Ovary (tissue), 7 donors: ENCODE measurements at regions not wholly inside any gene's neighbourhood (a gene's known extent, or its start where the extent isn't known, plus 50 kb on each side); places are given as distances from the start of the nearest gene placed in this dataset.

Experiments
- DNase-seq, 5 donors: peaks; one replicate each; pipeline ENCODE4 v3.0.0-alpha.2; 2019 to 2020
- H3K27ac ChIP-seq, 2 donors: fragments of 200-600 bp; one replicate each; pipeline versions ENCODE4 v1.5.1 to v1.8.0; 2019 to 2022
- H3K27me3 ChIP-seq: fragments of 200-600 bp; one replicate; pipeline ENCODE4 v1.8.0; 2022
- H3K36me3 ChIP-seq: fragments of 200-600 bp; sonication (generic); one replicate; pipeline ENCODE4 v1.5.1; 2019
- H3K4me1 ChIP-seq: one replicate; pipeline ENCODE4 v1.8.1; 2013; ENCODE audit warnings: mild to moderate bottlenecking, moderate library complexity; ENCODE audit not compliant: insufficient read depth
- H3K4me3 ChIP-seq: fragments of 200-600 bp; sonication (generic); one replicate; pipeline ENCODE4 v1.5.1; 2017
- H3K9me3 ChIP-seq, 2 donors: fragments of 200-600 bp in 1 of 2; sonication (generic) in 1 of 2; one replicate each; pipeline versions ENCODE4 v1.5.1 to v1.8.1; 2013 to 2019; ENCODE audit warnings: mild to moderate bottlenecking in 1 of 2, moderate library complexity in 1 of 2
- EP300 ChIP-seq: sonication (generic); formaldehyde crosslinking; IDR thresholded peaks from one replicate; pipeline ENCODE4 v1.6.1; 2017; ENCODE audit warnings: antibody characterized with exemption
- POLR2A ChIP-seq: fragments of 450-650 bp; IDR thresholded peaks from one replicate; pipeline ENCODE4 v1.6.1; 2017; ENCODE audit warnings: antibody characterized with exemption, mild to moderate bottlenecking, moderate library complexity
- WGBS, 3 donors: extraction: QIAGEN DNeasy Blood & Tissue Kit in 1 of 3; methylation state at CpG; one replicate each; pipeline versions ENCODE4 v1.1.5 to v1.1.7; 2013 to 2017; 5-methylcytosine and 5-hydroxymethylcytosine counted together
- intact Hi-C, 4 donors: fragments of 100-400 bp; cut with DNase I; formaldehyde crosslinking; loops; one replicate each; pipeline versions ENCODE4 v1.11.0 to v1.15.1; 2022 to 2023
- TF ChIP-seq, protein P1 (sequence below), 3 donors: fragments of 450-650 bp in 2 of 3; fragments of 200-600 bp in 1 of 3; IDR thresholded peaks; one replicate each; pipeline versions ENCODE4 v1.5.1 to v1.8.0; 2016 to 2022; ENCODE audit warnings: antibody characterized with exemption in 3 of 3, mild to moderate bottlenecking in 1 of 3
- donor health status: DM: no; HTN: no; CAD: no; lungs with moderate emphysema.
- donor health status: DM: no; HTN: no; CAD: no.
- donor health status: Bipolar disorder and iron deficiency.
- donor health status: DM: no; HTN: no; CAD: no.
- donor health status: DM: yes; HTN: yes; CAD: no.

DNA sequence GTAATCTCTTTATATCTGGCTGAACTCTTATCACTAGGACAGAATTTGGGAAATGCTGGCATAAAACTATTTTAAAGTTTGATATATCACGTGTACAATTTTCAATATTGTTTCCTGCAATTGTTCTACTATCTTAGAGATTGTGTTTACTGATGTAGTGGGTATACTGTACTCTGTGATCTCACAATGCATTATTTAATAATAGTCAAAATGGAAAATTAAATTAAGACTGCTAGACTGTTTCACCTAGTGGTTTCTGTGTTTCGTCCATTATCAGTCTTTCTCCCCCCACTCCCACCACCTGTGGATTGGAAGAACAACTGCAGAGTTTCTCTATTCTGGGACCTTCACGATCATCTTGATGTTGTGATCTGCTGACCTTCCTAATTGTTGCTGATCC is 449.2 kb upstream of the SLC10A2 start:
- H3K4me1 ChIP-seq: no peaks in the 10 kb centered on the region
- WGBS, 3 donors: 59 to 80% (median 65%) methylated on average over 3 of the region's 3 CpGs
- intact Hi-C loops: no loop called here
- TF ChIP-seq, protein P1, sequence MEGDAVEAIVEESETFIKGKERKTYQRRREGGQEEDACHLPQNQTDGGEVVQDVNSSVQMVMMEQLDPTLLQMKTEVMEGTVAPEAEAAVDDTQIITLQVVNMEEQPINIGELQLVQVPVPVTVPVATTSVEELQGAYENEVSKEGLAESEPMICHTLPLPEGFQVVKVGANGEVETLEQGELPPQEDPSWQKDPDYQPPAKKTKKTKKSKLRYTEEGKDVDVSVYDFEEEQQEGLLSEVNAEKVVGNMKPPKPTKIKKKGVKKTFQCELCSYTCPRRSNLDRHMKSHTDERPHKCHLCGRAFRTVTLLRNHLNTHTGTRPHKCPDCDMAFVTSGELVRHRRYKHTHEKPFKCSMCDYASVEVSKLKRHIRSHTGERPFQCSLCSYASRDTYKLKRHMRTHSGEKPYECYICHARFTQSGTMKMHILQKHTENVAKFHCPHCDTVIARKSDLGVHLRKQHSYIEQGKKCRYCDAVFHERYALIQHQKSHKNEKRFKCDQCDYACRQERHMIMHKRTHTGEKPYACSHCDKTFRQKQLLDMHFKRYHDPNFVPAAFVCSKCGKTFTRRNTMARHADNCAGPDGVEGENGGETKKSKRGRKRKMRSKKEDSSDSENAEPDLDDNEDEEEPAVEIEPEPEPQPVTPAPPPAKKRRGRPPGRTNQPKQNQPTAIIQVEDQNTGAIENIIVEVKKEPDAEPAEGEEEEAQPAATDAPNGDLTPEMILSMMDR (IDR thresholded peaks at IDR 0.05): no peak
- TF ChIP-seq EP300 (no peak), POLR2A (no peak)
- no peak for DNase-seq
- H3K27ac ChIP-seq: no peak overlapping the region
- no peaks in the 10 kb centered on the region for H3K27me3 ChIP-seq
- H3K4me3 ChIP-seq: no peak overlapping the region
- no peaks in the 10 kb centered on the region for H3K36me3 ChIP-seq
- no peaks in the 10 kb centered on the region for H3K9me3 ChIP-seq

DNA sequence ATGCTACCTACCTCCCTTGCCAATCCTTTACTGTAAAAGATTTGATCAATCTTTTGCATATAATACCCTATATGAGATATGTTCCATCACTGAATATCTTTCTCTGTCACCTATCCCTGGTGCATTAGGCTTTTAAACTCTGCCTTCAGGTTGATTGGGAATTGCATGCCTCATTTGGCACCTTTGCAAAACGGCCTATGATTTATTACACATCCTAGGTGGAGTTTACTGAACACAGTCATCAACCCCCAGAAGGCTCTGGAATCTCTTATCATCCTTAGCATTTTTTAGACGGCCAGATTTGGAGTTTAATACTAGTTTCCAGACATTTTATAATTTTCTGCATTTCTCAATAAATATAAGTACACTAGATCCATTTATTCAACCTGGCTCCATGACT is 448.4 kb upstream of the SLC10A2 start:
- Histone ChIP-seq H3K27ac (no peak overlapping the region), H3K27me3 (no peaks in the 10 kb centered on the region), H3K9me3 (no peaks in the 10 kb centered on the region), H3K36me3 (no peaks in the 10 kb centered on the region), H3K4me3 (no peak overlapping the region), H3K4me1 (no peaks in the 10 kb centered on the region)
- TF ChIP-seq, protein P1 (IDR thresholded peaks at IDR 0.05): no peak
- TF ChIP-seq EP300 (no peak), POLR2A (no peak)
- 18 to 23% (median 18%) methylated on average over 2 of the region's 2 CpGs for WGBS, 3 donors
- intact Hi-C loops: no loop called here
- no peak for DNase-seq

DNA sequence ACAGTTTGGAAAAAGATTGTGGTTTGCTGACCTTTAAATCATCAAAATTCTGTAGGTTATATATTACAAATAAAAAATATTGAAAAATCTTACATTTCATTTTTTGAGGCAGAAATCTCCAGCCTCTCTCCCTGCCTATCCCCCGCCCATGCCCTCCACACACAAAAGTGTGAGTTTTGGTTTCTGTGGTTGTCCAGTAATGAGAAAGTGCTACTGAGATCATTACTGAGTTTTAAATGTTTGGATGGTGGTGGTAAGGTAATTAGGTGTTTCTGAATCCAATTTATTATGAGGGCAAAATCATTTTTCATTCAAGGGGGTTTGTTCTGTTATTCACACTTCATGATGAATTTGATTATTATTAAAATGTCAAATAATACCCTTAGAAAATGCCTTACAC is 448.0 kb upstream of the SLC10A2 start:
- Histone ChIP-seq H3K27me3 (no peaks in the 10 kb centered on the region), H3K27ac (no peak overlapping the region), H3K9me3 (no peaks in the 10 kb centered on the region), H3K4me1 (no peaks in the 10 kb centered on the region), H3K36me3 (no peaks in the 10 kb centered on the region), H3K4me3 (no peak overlapping the region)
- TF ChIP-seq, protein P1 (IDR thresholded peaks at IDR 0.05): no peak
- TF ChIP-seq EP300 (no peak), POLR2A (no peak)
- WGBS, 3 donors: 80 to 90% (median 89%) methylated on average over 1 of the region's 1 CpG
- DNase-seq: no peak
- intact Hi-C loops: no loop called here

DNA sequence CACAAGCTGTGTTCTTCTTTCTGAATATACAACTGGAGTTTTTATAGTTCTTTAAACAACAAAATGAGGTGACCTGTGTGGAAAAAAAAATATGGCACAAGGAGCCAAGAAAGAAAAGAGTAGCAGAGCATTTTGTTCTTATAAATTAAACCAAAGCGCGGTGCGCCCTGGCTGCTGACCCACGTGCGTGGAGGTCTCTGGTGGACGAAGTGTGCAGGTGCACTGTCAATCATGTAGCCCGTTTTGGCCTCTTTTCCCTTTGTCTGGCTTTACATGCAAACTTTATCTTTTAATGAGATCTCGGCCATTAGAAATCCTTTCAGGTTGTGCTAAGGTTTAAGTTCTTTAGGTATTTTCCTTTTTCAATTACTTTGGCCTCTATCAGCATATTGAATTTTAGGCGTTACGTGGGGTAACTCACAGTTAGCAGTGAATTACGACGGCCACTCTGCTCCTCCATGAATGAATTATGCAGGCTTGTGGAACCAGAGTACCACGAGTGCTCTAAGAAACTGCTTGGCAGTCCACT is 443.9 kb upstream of the SLC10A2 start:
- H3K4me3 ChIP-seq: no peak overlapping the region
- H3K9me3 ChIP-seq: no peaks in the 10 kb centered on the region
- H3K4me1 ChIP-seq: no peaks in the 10 kb centered on the region
- WGBS, 3 donors: 67 to 76% (median 72%) methylated on average over 13 of the region's 13 CpGs
- no peaks in the 10 kb centered on the region for H3K36me3 ChIP-seq
- intact Hi-C loops: no loop called here
- TF ChIP-seq POLR2A (no peak), EP300 (no peak)
- TF ChIP-seq, protein P1 (IDR thresholded peaks at IDR 0.05): no peak
- no peaks in the 10 kb centered on the region for H3K27me3 ChIP-seq
- H3K27ac ChIP-seq: no peak overlapping the region
- DNase-seq: no peak

DNA sequence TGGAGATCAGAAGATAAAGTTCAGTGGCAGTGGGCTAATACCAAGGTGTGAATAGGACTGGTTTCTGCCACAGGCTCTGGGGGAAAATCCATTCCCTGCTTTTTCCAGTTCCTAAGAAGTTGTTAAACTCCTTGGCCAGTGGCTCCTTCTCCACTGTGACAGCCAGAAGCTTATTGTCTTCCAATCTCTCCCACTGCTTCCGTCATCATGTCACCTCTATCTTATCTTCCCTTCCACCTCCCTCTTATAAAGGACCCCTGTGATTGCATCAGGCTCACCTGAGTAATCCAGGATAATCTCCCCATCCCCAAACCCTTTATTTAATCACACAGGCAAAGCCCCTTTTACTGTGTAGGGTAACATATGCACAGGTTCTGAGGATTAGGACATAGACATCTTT is 431.2 kb upstream of the SLC10A2 start:
- Histone ChIP-seq H3K4me3 (no peak overlapping the region), H3K27me3 (no peaks in the 10 kb centered on the region), H3K4me1 (no peaks in the 10 kb centered on the region), H3K9me3 (no peaks in the 10 kb centered on the region), H3K27ac (no peak overlapping the region), H3K36me3 (no peaks in the 10 kb centered on the region)
- TF ChIP-seq, protein P1 (IDR thresholded peaks at IDR 0.05): no peak
- no peak for TF ChIP-seq POLR2A
- no peak for TF ChIP-seq EP300
- intact Hi-C loops: no loop called here
- WGBS, 3 donors: 84 to 88% (median 88%) methylated on average over 1 of the region's 1 CpG
- no peak for DNase-seq
